ENCODE measurements at regions not wholly inside any gene's neighbourhood (a gene's known extent, or its start where the extent isn't known, plus 50 kb on each side); places are given as distances from the start of the nearest gene placed in this dataset.
A peak's percentile ranks its signal among the peaks of the same experiment; 100 is the strongest.

DNA sequence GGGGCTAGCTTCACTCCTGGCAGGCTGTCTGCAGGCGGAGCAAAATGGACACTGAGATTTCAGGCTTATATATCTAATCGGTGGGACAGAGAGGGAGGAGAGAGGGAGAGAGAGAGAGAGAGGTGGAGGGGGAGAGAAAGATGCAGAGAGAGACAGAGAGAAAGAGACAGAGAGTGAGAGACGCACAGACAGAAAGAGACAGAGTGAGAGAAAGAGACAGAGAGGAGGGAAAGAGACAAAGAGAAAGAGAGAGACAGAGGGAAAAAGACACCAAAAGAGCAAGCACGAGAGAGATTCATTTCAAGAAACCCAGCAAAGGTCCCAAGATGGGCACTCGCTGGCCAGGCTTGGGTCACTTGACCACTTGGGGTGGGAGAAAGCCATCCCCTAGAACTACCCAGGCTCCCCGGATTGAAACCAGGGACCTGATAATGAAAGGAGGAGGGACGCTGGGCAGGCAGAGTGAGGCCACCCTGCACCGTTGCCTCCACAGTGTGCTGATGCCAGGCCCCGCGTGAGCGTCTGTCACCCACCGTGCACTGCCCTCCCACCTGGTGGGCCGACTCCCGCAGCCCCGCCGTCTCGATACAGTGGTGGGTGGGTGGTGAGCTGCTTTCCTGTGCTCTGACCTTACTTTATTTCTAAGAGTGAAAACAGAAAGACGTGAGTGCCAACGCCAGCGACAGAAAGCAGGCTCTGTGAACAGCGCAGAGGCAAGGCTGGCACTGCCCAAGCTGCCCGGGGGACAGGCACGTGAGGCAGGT lies 67.9 kb upstream of the SLCO4A1 start:
- intact Hi-C loops (cut with micrococcal nuclease), result no loop called here
- DNase-seq (no peak), ATAC-seq (no peak)

DNA sequence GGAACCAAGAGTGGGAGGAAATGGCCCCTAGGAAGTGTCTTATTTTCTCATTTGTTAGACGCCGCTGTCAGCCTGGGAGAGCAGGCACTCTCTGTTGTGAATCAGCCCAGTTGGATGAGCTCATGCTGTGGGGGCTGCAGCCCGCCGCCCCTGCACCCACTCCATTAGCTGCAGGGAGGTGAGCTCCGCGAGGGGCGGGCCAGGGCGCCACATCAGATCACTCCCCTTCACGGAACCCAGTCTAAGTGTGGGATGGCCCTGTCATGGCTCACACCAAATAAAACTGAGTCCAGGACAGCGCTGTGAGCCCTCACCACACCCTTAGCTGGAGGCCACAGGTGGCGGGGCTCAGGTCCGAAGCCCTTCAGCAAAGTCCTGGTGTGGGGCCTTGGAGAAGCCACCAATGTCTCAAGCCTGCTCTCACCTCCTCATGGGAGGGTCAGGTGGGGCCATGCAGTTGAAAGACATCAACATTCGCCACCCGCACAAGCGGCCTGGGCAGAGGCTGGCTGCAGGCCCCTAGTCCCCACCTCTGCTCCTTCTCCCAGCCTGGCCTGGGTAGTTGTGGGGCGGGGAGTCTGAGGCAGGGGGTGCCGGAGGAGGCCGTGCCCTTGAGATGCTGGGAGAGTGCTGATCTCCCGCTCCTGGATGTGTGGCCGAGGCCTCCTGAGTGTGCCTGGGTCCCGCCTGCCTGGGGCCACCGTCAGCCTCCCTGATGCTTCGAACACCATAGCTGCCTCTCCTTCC lies 66.2 kb upstream of the SLCO4A1 start:
- DNase-seq (no peak), ATAC-seq (no peak)
- intact Hi-C loops (cut with micrococcal nuclease), result no loop called here

DNA sequence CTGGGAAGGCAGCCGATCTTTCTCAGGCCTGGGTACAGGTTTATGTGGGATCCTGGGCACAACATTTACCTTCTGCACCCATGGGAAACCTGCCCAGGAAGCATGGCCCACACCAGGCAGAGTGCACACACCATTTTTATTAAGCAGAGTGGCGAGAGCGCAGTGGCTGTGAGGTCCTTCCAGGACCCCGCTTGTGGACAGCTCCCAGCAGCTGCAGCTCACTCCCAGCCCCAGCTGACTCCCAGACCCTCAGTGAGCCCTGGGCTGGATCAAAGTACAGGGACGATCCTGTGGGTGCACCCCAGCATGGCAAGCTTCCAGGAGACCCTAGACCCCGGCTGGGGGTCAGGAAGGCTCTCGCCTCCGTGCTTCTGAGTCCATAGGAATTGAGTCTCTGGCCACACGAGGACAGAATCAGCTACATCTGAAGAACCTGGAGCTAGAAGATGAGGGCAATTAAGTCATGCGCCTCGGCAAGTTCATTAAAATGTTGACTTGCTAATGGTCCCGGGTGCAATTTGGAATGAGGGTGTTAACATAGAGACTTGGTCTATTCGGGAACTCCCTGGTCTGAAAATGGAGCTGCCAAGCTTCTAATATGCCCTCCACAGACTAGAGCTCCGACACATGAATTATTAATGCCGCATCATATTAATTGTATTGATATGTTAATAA lies 65.4 kb upstream of the SLCO4A1 start:
- ATAC-seq, result peak; percentile 34
- DNase-seq, result peak; percentile 53
- intact Hi-C loops (cut with micrococcal nuclease), result no loop called here

DNA sequence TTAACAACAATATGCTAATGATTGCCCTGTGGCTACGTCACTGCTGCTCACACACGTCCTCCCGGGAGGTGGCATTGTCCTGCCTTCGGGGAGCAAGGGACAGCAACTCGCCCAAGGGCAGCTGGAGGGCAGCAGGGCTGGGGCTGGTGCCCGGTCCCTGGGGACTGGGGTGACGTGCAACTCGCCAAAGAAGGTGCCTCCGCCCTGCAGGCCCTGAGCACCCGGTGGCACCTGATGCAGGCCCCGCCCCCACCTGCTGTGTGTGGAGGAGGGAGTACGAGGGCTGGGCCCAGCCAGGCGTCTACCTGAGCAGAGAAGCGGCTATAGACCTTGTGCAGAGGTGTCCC lies 64.8 kb upstream of the SLCO4A1 start:
- DNase-seq, result peak; percentile 67
- intact Hi-C loops (cut with micrococcal nuclease), result no loop called here
- ATAC-seq, result peak; percentile 56

DNA sequence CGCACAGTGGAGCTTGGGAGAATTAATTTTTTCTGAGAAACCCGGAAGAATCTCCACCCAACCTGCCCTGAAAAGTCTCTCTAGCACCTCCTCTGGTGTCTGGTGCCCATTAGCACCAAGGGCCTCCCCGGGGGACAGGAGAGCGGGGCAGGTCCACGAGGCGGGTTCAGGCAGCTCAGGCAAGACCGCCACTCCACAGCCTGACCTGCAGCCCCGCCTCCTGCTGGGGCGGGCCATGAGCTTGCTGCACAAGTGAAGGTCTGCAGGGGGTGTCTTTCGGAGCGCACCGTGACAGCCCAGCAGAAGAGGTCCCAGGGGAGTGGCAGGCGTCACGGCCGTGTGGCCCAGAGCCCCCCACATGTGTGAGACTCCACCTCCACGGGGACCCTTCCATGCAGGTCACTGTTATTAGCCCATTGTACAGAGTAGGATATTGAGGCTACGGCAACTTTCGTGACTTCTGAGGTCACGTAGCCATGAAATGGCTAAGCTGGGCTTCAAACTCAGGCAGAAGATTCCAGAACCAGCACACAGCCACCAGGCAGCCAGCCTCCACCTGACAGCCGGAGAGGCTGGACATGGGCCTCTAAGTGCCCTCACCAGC lies 63.9 kb upstream of the SLCO4A1 start:
- intact Hi-C loops (cut with micrococcal nuclease), result no loop called here

DNA sequence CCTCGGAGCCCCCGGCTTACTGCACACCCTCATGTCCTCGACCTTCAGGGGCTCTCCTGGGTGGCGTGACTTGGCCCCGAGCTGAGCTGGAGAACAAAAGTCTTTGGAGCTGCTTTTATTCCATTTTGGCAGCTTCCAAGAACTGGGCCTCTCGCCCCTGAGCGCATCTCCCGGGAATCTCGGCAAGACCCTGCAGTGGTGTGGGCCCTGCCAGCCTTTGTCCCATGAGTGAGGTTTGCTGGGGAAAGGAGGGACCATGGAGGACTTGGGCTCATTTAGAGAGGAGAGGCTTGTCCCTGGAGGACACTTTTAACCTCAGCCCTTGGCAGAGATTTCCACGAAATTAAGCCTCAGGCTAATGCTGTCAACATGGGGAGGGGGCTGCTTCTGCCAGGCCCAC lies 62.3 kb upstream of the SLCO4A1 start:
- peak; percentile 16 for DNase-seq
- intact Hi-C loops (cut with micrococcal nuclease), result no loop called here

More for the DNA sequence above, 63.9 kb upstream of the SLCO4A1 start:
- DNase-seq (peak; percentile 35), ATAC-seq (peak; percentile 3)

DNA sequence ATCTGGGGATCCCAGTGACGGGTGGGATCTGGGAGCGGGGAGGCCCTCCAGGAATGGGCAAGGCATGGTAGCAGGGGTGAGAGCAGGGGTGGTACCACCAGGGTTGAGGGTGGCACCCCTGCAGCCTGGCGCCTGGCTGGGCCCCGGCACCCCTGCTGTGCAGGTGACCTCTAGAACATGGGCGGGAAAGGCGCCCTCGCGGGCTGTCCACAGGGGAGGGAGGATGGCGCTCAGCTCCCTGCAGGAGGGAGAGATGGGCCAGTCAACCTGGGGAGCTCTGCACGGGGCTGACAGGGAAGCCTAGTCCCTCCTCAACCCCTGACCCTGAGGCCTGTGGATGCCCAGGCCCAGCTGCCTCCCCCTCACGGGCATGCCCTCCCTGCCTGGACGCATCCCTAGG lies 61.6 kb upstream of the SLCO4A1 start:
- intact Hi-C loops (cut with micrococcal nuclease), result no loop called here
- DNase-seq (no peak), ATAC-seq (peak; percentile 0)

More for the DNA sequence above, 62.3 kb upstream of the SLCO4A1 start:
- no peak for ATAC-seq

DNA sequence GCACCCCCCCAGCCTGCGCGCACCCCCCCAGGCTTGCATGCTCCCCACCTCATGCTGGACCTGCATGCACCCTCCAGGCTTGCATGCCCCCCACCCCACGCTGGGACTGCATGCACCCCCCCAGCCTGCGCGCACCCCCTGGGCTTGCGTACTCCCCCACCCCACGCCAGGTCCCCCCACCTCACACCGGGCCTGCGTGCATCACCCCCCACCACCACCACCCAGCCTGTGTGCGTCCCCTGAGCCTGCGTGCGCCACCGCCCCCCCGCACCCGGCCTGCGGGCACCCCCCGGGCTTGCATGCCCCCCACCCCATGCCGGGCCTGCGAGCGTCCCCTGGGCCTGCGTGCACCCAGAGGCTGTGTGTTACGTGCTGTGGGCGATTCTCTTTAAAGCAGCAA lies 61.0 kb upstream of the SLCO4A1 start:
- intact Hi-C loops (cut with micrococcal nuclease), result no loop called here
- ATAC-seq (no peak), DNase-seq (peak; percentile 15)

DNA sequence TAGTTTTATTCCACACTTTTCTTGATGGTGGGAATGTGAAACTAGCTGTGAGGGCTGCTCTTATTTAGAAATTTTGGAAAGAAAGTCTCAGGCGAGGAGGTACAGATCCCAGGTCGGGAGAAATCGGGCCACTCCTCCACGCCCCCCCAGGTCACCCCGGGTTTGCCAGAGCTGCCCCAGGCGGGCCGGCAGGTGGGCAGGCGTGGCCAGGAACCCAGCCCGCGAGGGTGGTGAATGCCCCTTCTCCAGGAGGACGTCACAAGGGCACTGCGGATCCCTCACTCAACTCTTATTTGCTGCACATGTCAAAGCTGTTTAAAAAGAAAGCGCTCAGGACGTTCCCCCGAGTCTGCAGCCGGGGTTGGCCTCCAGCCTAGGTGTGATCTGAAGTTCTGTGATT lies 60.5 kb upstream of the SLCO4A1 start:
- peak; percentile 20 for DNase-seq
- intact Hi-C loops (cut with micrococcal nuclease), result no loop called here
- no peak for ATAC-seq

DNA sequence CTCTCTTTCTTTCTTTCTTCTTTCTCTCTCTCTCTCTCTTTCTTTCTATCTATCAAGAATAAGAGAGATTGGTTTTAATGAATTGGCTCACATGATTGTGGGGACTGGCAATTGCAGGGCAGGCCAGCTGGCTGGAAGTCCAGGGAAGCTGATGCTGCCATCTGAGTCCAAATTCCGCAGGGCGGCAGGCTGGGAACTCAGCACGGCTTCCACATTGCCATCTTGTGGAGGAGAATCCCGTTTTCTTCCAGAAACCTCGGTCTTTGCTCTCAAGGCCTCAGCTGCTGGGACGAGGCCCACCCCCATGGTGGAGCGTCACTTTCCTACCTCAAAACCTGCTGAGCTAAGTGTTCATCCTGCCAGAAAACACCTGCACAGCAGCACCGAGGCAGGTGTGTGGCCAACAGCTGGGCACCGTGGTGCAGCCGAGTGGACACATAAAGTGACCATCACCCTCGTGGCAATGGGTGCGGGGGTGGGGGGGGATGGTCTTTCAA lies 58.8 kb upstream of the SLCO4A1 start:
- ATAC-seq (no peak), DNase-seq (no peak)
- intact Hi-C loops (cut with micrococcal nuclease), result no loop called here

DNA sequence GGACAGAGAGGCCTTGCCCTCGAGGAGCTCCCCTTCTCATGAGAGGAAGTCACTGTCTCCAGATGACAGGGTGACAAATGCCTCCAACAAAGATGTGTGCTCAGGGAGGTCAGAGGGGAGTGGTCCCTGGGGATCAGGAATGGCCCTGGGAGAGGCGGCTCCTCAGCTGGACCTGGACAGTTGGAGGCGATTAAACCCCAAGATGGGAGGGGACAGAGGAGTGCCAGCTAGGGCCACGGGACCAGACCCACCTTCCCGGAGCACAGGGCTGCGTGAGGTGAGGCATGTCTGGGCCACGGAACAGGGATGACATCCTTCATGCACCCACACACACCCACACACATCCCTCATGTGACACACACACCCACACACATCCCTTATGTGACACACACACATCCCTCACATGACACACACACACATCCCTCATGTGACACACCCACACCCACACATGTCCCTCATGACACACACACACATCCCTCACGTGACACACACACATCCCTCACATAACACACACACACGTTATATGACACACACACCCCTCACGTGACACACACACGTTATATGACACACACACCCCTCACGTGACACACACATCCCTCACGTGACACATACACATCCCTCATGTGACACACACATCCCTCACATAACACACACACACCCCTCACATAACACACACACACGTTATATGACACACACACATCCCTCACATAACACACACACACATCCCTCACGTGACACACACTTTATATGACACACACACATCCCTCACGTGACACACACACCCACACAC lies 57.4 kb upstream of the SLCO4A1 start:
- intact Hi-C loops (cut with micrococcal nuclease), result no loop called here
- no peak for ATAC-seq
- no peak for DNase-seq

DNA sequence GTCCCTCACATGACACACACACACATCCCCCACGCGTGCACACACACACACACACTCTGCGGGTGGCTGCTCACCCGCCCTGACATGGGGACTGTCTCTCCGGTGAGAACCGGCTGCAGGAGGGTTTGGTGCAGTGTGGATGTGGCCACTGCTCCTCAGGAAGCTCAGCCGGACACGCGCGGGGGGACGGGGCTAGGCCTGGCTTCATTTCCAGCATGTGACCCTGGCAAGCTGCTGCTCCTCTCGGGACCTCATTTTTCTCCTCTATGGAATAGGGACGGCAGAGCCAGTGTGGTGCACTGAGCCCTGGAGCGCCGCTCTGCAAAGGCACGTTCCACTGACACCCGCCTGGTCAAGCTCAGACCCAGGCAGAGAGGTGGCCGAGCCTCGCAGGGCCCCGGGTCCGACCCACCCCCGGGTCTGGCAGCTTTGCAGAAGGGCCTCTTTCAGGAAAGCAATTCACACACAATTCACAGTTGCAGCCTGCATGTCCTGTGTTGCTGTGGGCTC lies 56.8 kb upstream of the SLCO4A1 start:
- no peak for DNase-seq
- ATAC-seq, result no peak
- intact Hi-C loops (cut with micrococcal nuclease), result no loop called here

DNA sequence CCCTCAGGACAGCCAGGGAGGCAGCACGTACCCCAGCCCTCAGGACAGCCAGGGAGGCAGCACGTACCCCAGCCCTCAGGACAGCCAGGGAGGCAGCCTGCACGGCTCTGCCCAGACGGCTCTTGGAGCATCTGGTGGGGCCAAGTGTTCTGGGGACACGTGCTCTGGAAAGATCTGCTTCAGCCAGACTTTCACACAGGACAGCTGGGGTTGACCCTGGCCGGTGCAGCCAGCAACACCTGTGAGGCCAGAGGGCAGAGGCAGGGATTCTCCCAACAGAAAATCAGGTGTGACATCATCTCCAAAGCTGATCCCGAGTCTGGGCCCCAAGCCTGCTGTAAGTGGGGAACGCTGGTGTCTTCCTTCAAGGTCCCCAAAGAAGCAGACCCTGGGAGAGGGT lies 55.5 kb upstream of the SLCO4A1 start:
- no peak for DNase-seq
- no peak for ATAC-seq
- intact Hi-C loops (cut with micrococcal nuclease), result no loop called here

DNA sequence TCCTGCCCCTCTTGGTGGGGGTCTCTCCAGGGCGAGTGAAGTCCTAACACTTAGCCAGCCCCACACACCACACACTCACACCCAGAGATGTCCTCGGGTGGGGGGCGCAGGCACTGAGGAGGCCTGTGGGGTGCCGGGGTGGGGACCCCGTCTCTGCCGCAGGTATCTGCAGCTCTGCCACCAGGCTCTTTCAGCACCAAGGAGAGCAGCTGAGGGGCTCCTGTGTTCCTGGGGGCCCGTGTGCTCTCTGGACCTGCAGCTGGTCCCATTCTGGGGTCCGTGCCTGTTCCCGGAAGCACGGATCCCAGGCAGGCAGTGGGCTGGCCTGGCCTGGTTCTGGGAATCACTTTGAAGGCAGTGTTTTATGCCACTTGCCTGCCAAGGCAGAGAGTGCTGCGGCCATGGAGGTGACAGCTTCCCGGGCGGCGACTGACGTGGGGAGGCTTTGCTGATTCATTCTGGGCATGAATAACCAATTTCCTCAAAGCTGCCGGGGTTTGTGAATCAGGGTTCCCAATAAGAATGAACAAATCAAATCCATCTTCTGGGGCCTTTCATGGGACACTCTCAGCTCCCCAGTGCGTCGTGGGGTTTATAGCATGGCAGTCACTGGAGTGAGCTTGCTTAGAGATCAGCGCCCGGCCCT lies 54.4 kb upstream of the SLCO4A1 start:
- no peak for DNase-seq
- no peak for ATAC-seq
- intact Hi-C loops (cut with micrococcal nuclease), result no loop called here

DNA sequence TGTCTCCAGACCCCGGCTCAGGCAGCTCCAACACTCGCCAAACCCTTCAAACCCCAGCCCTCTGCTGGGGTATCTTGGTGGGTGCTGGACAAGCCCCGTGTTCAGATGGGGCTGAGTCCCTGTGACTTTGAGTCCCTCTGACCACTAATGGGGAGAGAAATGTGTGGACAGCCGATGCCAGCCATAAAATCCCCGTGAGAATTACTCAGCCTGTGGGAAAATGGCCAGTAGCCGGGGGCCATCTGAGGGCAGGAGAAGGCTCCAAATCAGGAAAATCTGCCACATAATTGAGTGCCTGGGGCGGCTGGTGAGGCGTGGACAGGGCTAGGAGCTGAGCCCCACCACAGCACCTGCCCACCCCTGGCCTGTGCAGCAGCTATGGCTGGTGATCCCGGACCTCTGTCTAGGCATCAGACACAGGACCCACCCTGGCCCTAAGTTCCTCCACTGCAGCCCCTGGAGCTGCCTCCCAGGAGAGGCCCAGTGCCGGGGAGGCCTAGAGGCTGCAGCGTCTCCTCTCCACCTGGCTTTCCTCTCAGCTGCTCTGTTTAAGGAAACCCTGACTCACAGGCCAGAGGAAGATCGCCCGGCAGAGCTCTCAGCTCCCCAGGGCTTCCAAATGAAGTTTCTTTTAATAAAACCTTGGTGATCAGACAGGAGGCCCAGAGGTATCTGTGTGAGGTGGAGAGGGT lies 53.7 kb upstream of the SLCO4A1 start:
- intact Hi-C loops (cut with micrococcal nuclease), result no loop called here
- no peak for ATAC-seq
- peak; percentile 4 for DNase-seq

DNA sequence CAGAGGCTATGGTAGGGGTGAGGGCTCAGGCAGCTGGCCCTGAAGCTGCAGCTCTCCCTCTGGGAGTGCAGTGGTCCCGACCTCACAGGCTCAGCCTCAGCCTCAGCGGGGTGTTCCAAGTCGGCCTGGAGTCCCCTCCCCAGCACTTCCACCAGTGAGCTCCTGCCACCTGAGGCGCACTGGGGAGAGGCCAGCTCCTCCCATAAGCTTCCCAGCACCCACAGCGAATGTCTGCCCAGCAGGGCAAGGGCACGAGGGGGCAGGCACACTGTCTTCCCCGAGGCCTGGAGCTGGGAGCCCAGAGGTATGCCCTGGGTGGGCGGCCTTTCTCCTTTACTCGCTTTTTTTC lies 53.2 kb upstream of the SLCO4A1 start:
- intact Hi-C loops (cut with micrococcal nuclease), result no loop called here
- ATAC-seq, result no peak

DNA sequence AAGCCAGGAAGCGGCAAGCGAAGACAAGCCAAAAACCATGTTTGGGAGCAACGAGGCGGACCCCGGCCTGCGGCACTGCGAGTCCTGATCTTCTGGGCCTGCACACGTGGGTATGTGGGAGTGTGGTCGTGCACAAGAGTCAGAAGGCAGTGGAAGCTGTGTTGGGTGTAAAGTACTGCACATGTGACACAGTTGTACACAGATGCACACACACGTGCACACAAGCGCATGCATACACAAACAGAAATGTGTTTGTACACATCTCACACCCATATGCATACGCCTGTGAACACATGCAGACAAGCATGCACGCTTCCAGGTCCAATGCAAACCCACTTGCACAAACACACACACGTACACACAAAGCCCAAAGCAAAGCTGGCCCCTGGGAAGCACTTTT lies 52.6 kb upstream of the SLCO4A1 start:
- ATAC-seq, result no peak
- intact Hi-C loops (cut with micrococcal nuclease), result no loop called here
- peak; percentile 9 for DNase-seq

More for the DNA sequence above, 53.2 kb upstream of the SLCO4A1 start:
- peak; percentile 19 for DNase-seq

All from left ventricle myocardium superior (tissue), 1 donor.